ENCODE measurements at regions not wholly inside any gene's neighbourhood (a gene's known extent, or its start where the extent isn't known, plus 50 kb on each side); places are given as distances from the start of the nearest gene placed in this dataset.

- Histone ChIP-seq H4K20me1 (ENCODE audit: low read length) (no peaks in the 10 kb centered on the region), H3K9me3 (ENCODE audit: low read length) (no peaks in the 10 kb centered on the region), H3K9ac (ENCODE audit: low read length) (no peak overlapping the region), H3K4me1 (ENCODE audit: insufficient read depth, low read length) (no peaks in the 10 kb centered on the region), H3K4me3 (ENCODE audit: low read length) (no peak overlapping the region), H3K27ac (ENCODE audit: low read length) (no peak overlapping the region), H3K9me2 (replicated peaks; ENCODE audit: low read length) (no peaks in the 10 kb centered on the region), H3F3A (ENCODE audit: low read length, unreplicated experiment) (no peaks in the 10 kb centered on the region), H3K4me2 (ENCODE audit: low read length) (no peak overlapping the region), H3K36me3 (ENCODE audit: low read depth, low read length) (no peaks in the 10 kb centered on the region), H2AFZ (ENCODE audit: low read length) (no peak overlapping the region), H3K27me3 (ENCODE audit: low read length) (peaks cover 43% of the 10 kb centered on the region), H3K79me2 (ENCODE audit: low read length) (no peaks in the 10 kb centered on the region)
- ChIA-PET POLR2A (ENCODE audit: unreplicated experiment) (no interaction called here), CTCF (no interaction called here)
- ATAC-seq, result no peak
- intact Hi-C loops (cut with micrococcal nuclease), result no loop called here
- DNase-seq, result no peak
- no peak for TF ChIP-seq EZH2 (IDR thresholded peaks at IDR 0.05; ENCODE audit: low read length, unreplicated experiment)
- BruUV-seq (replicated peaks), result no TSS peak
Measured at GRCh38 chr4:173651651-173652282, 121.7 kb upstream of the HAND2 start.

GRCh38 chr4:173647902-173648301, 117.9 kb upstream of the HAND2 start:
- ATAC-seq, result no peak

GRCh38 chr4:173642509-173642908, 112.5 kb upstream of the HAND2 start:
- BruUV-seq (replicated peaks), result no TSS peak
- Histone ChIP-seq H3K27me3 (ENCODE audit: low read length) (peaks cover 4% of the 10 kb centered on the region), H3K9me2 (replicated peaks; ENCODE audit: low read length) (no peaks in the 10 kb centered on the region), H3K4me1 (ENCODE audit: insufficient read depth, low read length) (no peaks in the 10 kb centered on the region), H3K9me3 (ENCODE audit: low read length) (no peaks in the 10 kb centered on the region), H3K36me3 (ENCODE audit: low read depth, low read length) (no peaks in the 10 kb centered on the region), H3K4me2 (ENCODE audit: low read length) (no peak overlapping the region), H3K9ac (ENCODE audit: low read length) (no peak overlapping the region), H3F3A (ENCODE audit: low read length, unreplicated experiment) (no peaks in the 10 kb centered on the region), H2AFZ (ENCODE audit: low read length) (no peak overlapping the region), H3K4me3 (ENCODE audit: low read length) (no peak overlapping the region), H3K79me2 (ENCODE audit: low read length) (no peaks in the 10 kb centered on the region), H4K20me1 (ENCODE audit: low read length) (no peaks in the 10 kb centered on the region), H3K27ac (ENCODE audit: low read length) (no peak overlapping the region)
- CTCF ChIA-PET, result no interaction called here
- TF ChIP-seq EZH2 (IDR thresholded peaks at IDR 0.05; ENCODE audit: low read length, unreplicated experiment) (no peak), EZH2phosphoT487 (IDR thresholded peaks at IDR 0.05; ENCODE audit: borderline replicate concordance, low read length) (no peak)
- TF ChIP-seq, protein P1, sequence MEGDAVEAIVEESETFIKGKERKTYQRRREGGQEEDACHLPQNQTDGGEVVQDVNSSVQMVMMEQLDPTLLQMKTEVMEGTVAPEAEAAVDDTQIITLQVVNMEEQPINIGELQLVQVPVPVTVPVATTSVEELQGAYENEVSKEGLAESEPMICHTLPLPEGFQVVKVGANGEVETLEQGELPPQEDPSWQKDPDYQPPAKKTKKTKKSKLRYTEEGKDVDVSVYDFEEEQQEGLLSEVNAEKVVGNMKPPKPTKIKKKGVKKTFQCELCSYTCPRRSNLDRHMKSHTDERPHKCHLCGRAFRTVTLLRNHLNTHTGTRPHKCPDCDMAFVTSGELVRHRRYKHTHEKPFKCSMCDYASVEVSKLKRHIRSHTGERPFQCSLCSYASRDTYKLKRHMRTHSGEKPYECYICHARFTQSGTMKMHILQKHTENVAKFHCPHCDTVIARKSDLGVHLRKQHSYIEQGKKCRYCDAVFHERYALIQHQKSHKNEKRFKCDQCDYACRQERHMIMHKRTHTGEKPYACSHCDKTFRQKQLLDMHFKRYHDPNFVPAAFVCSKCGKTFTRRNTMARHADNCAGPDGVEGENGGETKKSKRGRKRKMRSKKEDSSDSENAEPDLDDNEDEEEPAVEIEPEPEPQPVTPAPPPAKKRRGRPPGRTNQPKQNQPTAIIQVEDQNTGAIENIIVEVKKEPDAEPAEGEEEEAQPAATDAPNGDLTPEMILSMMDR (conservative IDR thresholded peaks at IDR 0.05; ENCODE audit: low read depth, low read length), result no peak
- POLR2A ChIA-PET (ENCODE audit: unreplicated experiment), result no interaction called here
- intact Hi-C loops (cut with micrococcal nuclease), result no loop called here
- DNase-seq (no peak), ATAC-seq (no peak)

More at GRCh38 chr4:173647902-173648301, 117.9 kb upstream of the HAND2 start:
- intact Hi-C loops (cut with micrococcal nuclease), result no loop called here
- TF ChIP-seq EZH2 (IDR thresholded peaks at IDR 0.05; ENCODE audit: low read length, unreplicated experiment), result no peak
- TF ChIP-seq, protein P1 (conservative IDR thresholded peaks at IDR 0.05; ENCODE audit: low read depth, low read length), result no peak
- no peak for TF ChIP-seq EZH2phosphoT487 (IDR thresholded peaks at IDR 0.05; ENCODE audit: borderline replicate concordance, low read length)
- DNase-seq, result no peak
- H3K27me3 ChIP-seq (ENCODE audit: low read length), result peaks cover 32% of the 10 kb centered on the region
- no peaks in the 10 kb centered on the region for H3K9me3 ChIP-seq (ENCODE audit: low read length)
- H3K36me3 ChIP-seq (ENCODE audit: low read depth, low read length), result no peaks in the 10 kb centered on the region
- no peak overlapping the region for H3K27ac ChIP-seq (ENCODE audit: low read length)
- H4K20me1 ChIP-seq (ENCODE audit: low read length), result no peaks in the 10 kb centered on the region
- CTCF ChIA-PET, result no interaction called here
- no peaks in the 10 kb centered on the region for H3K9me2 ChIP-seq (replicated peaks; ENCODE audit: low read length)
- no peaks in the 10 kb centered on the region for H3F3A ChIP-seq (ENCODE audit: low read length, unreplicated experiment)
- H3K4me1 ChIP-seq (ENCODE audit: insufficient read depth, low read length), result no peaks in the 10 kb centered on the region
- H2AFZ ChIP-seq (ENCODE audit: low read length), result no peak overlapping the region
- BruUV-seq (replicated peaks), result no TSS peak
- POLR2A ChIA-PET (ENCODE audit: unreplicated experiment), result no interaction called here
- H3K79me2 ChIP-seq (ENCODE audit: low read length), result no peaks in the 10 kb centered on the region
- H3K9ac ChIP-seq (ENCODE audit: low read length), result no peak overlapping the region
- no peak overlapping the region for H3K4me3 ChIP-seq (ENCODE audit: low read length)
- H3K4me2 ChIP-seq (ENCODE audit: low read length), result no peak overlapping the region

Data from PC-3 (cell line).